HL-60 (cell line): ENCODE measurements at regions not wholly inside any gene's neighbourhood (a gene's known extent, or its start where the extent isn't known, plus 50 kb on each side); places are given as distances from the start of the nearest gene placed in this dataset.

ENCODE experiments used
- GABPA ChIP-seq: IDR thresholded peaks from 2 replicates; pipeline ENCODE4 v1.6.1; 2012; ENCODE audit warnings: low read depth
- POLR2AphosphoS5 ChIP-seq: IDR thresholded peaks from 2 replicates; pipeline ENCODE4 v1.6.1; 2012; ENCODE audit warnings: low read depth
- SPI1 ChIP-seq: IDR thresholded peaks from 2 replicates; pipeline ENCODE4 v1.6.1; 2012; ENCODE audit warnings: low read depth, mild to moderate bottlenecking, borderline replicate concordance
- TF ChIP-seq, protein P1 (sequence below): IDR thresholded peaks from one replicate; pipeline ENCODE4 v1.5.1; 2011; ENCODE audit warnings: low read length, control low read depth, inconsistent platforms; ENCODE audit not compliant: insufficient read depth
- TF ChIP-seq, protein P2 (sequence below): IDR thresholded peaks from 2 replicates; pipeline ENCODE4 v1.6.1; 2012; ENCODE audit warnings: low read depth; ENCODE audit not compliant: insufficient replicate concordance

GRCh38 chr3:111385971-111386495, 156.0 kb upstream of the CD96 start:
- TF ChIP-seq, protein P1, sequence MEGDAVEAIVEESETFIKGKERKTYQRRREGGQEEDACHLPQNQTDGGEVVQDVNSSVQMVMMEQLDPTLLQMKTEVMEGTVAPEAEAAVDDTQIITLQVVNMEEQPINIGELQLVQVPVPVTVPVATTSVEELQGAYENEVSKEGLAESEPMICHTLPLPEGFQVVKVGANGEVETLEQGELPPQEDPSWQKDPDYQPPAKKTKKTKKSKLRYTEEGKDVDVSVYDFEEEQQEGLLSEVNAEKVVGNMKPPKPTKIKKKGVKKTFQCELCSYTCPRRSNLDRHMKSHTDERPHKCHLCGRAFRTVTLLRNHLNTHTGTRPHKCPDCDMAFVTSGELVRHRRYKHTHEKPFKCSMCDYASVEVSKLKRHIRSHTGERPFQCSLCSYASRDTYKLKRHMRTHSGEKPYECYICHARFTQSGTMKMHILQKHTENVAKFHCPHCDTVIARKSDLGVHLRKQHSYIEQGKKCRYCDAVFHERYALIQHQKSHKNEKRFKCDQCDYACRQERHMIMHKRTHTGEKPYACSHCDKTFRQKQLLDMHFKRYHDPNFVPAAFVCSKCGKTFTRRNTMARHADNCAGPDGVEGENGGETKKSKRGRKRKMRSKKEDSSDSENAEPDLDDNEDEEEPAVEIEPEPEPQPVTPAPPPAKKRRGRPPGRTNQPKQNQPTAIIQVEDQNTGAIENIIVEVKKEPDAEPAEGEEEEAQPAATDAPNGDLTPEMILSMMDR, result no peak
- no peak for TF ChIP-seq POLR2AphosphoS5
- TF ChIP-seq, protein P2, sequence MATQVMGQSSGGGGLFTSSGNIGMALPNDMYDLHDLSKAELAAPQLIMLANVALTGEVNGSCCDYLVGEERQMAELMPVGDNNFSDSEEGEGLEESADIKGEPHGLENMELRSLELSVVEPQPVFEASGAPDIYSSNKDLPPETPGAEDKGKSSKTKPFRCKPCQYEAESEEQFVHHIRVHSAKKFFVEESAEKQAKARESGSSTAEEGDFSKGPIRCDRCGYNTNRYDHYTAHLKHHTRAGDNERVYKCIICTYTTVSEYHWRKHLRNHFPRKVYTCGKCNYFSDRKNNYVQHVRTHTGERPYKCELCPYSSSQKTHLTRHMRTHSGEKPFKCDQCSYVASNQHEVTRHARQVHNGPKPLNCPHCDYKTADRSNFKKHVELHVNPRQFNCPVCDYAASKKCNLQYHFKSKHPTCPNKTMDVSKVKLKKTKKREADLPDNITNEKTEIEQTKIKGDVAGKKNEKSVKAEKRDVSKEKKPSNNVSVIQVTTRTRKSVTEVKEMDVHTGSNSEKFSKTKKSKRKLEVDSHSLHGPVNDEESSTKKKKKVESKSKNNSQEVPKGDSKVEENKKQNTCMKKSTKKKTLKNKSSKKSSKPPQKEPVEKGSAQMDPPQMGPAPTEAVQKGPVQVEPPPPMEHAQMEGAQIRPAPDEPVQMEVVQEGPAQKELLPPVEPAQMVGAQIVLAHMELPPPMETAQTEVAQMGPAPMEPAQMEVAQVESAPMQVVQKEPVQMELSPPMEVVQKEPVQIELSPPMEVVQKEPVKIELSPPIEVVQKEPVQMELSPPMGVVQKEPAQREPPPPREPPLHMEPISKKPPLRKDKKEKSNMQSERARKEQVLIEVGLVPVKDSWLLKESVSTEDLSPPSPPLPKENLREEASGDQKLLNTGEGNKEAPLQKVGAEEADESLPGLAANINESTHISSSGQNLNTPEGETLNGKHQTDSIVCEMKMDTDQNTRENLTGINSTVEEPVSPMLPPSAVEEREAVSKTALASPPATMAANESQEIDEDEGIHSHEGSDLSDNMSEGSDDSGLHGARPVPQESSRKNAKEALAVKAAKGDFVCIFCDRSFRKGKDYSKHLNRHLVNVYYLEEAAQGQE, result no peak
- TF ChIP-seq SPI1, result no peak
- no peak for TF ChIP-seq GABPA
